Thyroid gland (tissue), 4 donors: ENCODE measurements at regions not wholly inside any gene's neighbourhood (a gene's known extent, or its start where the extent isn't known, plus 50 kb on each side); places are given as distances from the start of the nearest gene placed in this dataset.
"Not testable (repeated sequence)": the region's sequence is repeated elsewhere in the genome, so short reads cannot be mapped to it uniquely, and the experiment has no call there.

Experiments used
- DNase-seq, 2 donors: peaks; one replicate each; pipeline ENCODE4 v3.0.0-alpha.2; 2019
- H3K27ac ChIP-seq, 3 donors: fragments of 200-600 bp; sonication (generic); 1 replicate in 2 of 3; 2 replicates in 1 of 3; pipeline ENCODE4 v1.5.1; 2016 to 2019; ENCODE audit warnings: mild to moderate bottlenecking in 1 of 3, moderate library complexity in 1 of 3
- H3K27me3 ChIP-seq: fragments of 200-600 bp; sonication (generic); one replicate; pipeline ENCODE4 v1.5.1; 2019
- H3K36me3 ChIP-seq, 2 donors: fragments of 200-600 bp; sonication (generic); one replicate each; pipeline ENCODE4 v1.5.1; 2016 to 2019
- H3K4me1 ChIP-seq, 2 donors: fragments of 200-600 bp; sonication (generic); one replicate each; pipeline ENCODE4 v1.5.1; 2017 to 2019
- H3K4me3 ChIP-seq, 3 donors: fragments of 200-600 bp; sonication (generic); replicated peaks in 1 of 3; 1 replicate in 2 of 3; 2 replicates in 1 of 3; pipeline ENCODE4 v1.5.1; 2016; ENCODE audit warnings: mild to moderate bottlenecking in 1 of 3
- H3K9me3 ChIP-seq: fragments of 200-600 bp; sonication (generic); one replicate; pipeline ENCODE4 v1.5.1; 2017
- CTCF ChIP-seq, 6 experiments: fragments of 200-600 bp in 3 of 6; fragments of 450-650 bp in 3 of 6; sonication (generic) in 3 of 6; IDR thresholded peaks; one replicate each; pipeline ENCODE4 v1.5.1; 2016 to 2019; ENCODE audit warnings: antibody characterized with exemption in 6 of 6, mild to moderate bottlenecking in 2 of 6, inconsistent platforms in 1 of 6, moderate library complexity in 1 of 6
- POLR2A ChIP-seq, 2 donors: fragments of 450-650 bp; IDR thresholded peaks; one replicate each; pipeline ENCODE4 v1.6.1; 2017; ENCODE audit warnings: antibody characterized with exemption in 2 of 2, mild to moderate bottlenecking in 2 of 2, moderate library complexity in 1 of 2
- WGBS, 2 donors: methylation state at CpG; one replicate each; pipeline ENCODE4 v1.1.5; 2017; 5-methylcytosine and 5-hydroxymethylcytosine counted together
- intact Hi-C: fragments of 100-400 bp; cut with DNase I; formaldehyde crosslinking; loops from one replicate; pipeline ENCODE4 v1.15.1; 2023

- 89 to 94% methylated on average over 3 of the region's 3 CpGs for WGBS, 2 donors
- TF ChIP-seq POLR2A (IDR thresholded peaks at IDR 0.05) (no peak), CTCF (IDR thresholded peaks at IDR 0.05) (no peak)
- no peaks in the 10 kb centered on the region for H3K27me3 ChIP-seq
- intact Hi-C loops, result no loop called here
- no peaks in the 10 kb centered on the region for H3K36me3 ChIP-seq
- no peaks in the 10 kb centered on the region for H3K4me1 ChIP-seq
- H3K27ac ChIP-seq, result no peak overlapping the region
- no peak for DNase-seq
- no peak overlapping the region for H3K4me3 ChIP-seq
- no peaks in the 10 kb centered on the region for H3K9me3 ChIP-seq
These were observed 354.0 kb downstream of the TMEM167A start for GRCh38 chr5:82723168-82723567.

- H3K4me3 ChIP-seq, result no peak overlapping the region
- no peaks in the 10 kb centered on the region for H3K27me3 ChIP-seq
- H3K36me3 ChIP-seq, result no peaks in the 10 kb centered on the region
- H3K27ac ChIP-seq, result no peak overlapping the region
- intact Hi-C loops, result no loop called here
- DNase-seq, result no peak
- no peaks in the 10 kb centered on the region for H3K9me3 ChIP-seq
- TF ChIP-seq CTCF (IDR thresholded peaks at IDR 0.05) (no peak), POLR2A (IDR thresholded peaks at IDR 0.05) (no peak)
- WGBS, 2 donors, result 81 to 92% methylated on average over 1 of the region's 1 CpG
- no peaks in the 10 kb centered on the region for H3K4me1 ChIP-seq
These were observed 356.1 kb downstream of the TMEM167A start for GRCh38 chr5:82721087-82721410.

- Histone ChIP-seq H3K9me3 (no peaks in the 10 kb centered on the region), H3K27me3 (no peaks in the 10 kb centered on the region), H3K4me3 (no peak overlapping the region), H3K4me1 (no peaks in the 10 kb centered on the region), H3K27ac (no peak overlapping the region), H3K36me3 (no peaks in the 10 kb centered on the region)
- intact Hi-C loops, result no loop called here
- TF ChIP-seq CTCF (IDR thresholded peaks at IDR 0.05) (no peak), POLR2A (IDR thresholded peaks at IDR 0.05) (no peak)
- WGBS, 2 donors, result 60% methylated on average over 6 of the region's 6 CpGs
- no peak for DNase-seq
These were observed 356.7 kb downstream of the TMEM167A start for GRCh38 chr5:82720213-82721086.

GRCh38 chr5:82719368-82719767 lies 357.8 kb downstream of the TMEM167A start:
- H3K27me3 ChIP-seq, result no peaks in the 10 kb centered on the region
- intact Hi-C loops, result no loop called here
- TF ChIP-seq CTCF (IDR thresholded peaks at IDR 0.05) (no peak), POLR2A (IDR thresholded peaks at IDR 0.05) (no peak)
- DNase-seq, result no peak
- no peak overlapping the region for H3K4me3 ChIP-seq
- no peaks in the 10 kb centered on the region for H3K9me3 ChIP-seq
- 58 to 77% methylated on average over 1 of the region's 1 CpG for WGBS, 2 donors
- no peaks in the 10 kb centered on the region for H3K36me3 ChIP-seq
- H3K4me1 ChIP-seq, result no peaks in the 10 kb centered on the region
- H3K27ac ChIP-seq, result no peak overlapping the region

DNA sequence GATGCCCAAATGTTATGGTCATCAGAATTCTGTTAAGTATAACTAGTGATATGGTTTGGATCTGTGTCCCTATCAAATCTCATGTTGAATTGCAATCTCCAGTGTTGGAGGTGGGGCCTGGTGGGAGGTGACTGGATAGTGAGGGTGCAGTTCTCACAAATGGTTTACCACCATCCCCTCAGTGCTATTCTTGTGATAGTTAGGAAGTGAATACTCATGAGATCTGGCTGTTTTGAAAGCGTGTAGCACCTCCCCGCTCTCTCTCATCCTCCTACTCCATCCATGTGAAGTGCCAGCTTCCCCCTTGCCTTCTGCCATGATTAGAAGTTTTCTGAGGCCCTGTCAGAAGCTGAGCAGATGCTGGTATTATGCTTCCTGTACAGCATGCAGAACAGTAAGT lies 359.5 kb downstream of the TMEM167A start:
- no peaks in the 10 kb centered on the region for H3K27me3 ChIP-seq
- no peaks in the 10 kb centered on the region for H3K4me1 ChIP-seq
- no peak for TF ChIP-seq POLR2A (IDR thresholded peaks at IDR 0.05)
- TF ChIP-seq CTCF (IDR thresholded peaks at IDR 0.05), result no peak
- 93 to 94% methylated on average over 2 of the region's 2 CpGs for WGBS, 2 donors
- no peaks in the 10 kb centered on the region for H3K9me3 ChIP-seq
- H3K27ac ChIP-seq, result no peak overlapping the region
- intact Hi-C loops, result no loop called here
- H3K4me3 ChIP-seq, result no peak overlapping the region
- DNase-seq, result no peak
- no peaks in the 10 kb centered on the region for H3K36me3 ChIP-seq

DNA sequence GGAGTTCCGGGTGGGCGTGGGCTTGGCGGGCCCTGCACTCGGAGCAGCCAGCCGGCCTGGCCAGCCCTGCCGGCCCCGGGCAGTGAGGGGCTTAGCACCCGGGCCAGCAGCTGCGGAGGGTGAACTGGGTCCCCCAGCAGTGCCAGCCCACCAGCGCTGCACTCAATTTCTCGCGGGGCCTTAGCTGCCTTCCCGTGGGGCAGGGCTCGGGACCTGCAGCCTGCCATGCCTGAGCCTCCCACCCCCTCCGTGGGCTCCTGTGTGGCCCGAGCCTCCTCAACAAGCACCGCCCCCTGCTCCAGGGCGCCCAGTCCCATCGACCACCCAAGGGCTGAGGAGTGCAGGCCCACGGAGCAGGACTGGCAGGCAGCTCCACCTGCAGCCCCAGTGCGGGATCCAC lies 362.5 kb downstream of the TMEM167A start:
- DNase-seq, H3K27me3 ChIP-seq, H3K27ac ChIP-seq, H3K9me3 ChIP-seq, H3K4me3 ChIP-seq, H3K4me1 ChIP-seq, intact Hi-C loops, H3K36me3 ChIP-seq: not testable (repeated sequence)
- WGBS, 2 donors, result 92 to 96% methylated on average over 21 of the region's 21 CpGs
